NCI-H82 treated with DMSO at 0.1 percent for 48 hours (cell line): ENCODE measurements at regions not wholly inside any gene's neighbourhood (a gene's known extent, or its start where the extent isn't known, plus 50 kb on each side); places are given as distances from the start of the nearest gene placed in this dataset.
A peak's percentile ranks its signal among the peaks of the same experiment; 100 is the strongest.

Experiments
- DNase-seq: peaks from one replicate; lab custom pipeline; 2025; ENCODE audit not compliant: unreplicated experiment; lab: John Stamatoyannopoulos, UW

DNA sequence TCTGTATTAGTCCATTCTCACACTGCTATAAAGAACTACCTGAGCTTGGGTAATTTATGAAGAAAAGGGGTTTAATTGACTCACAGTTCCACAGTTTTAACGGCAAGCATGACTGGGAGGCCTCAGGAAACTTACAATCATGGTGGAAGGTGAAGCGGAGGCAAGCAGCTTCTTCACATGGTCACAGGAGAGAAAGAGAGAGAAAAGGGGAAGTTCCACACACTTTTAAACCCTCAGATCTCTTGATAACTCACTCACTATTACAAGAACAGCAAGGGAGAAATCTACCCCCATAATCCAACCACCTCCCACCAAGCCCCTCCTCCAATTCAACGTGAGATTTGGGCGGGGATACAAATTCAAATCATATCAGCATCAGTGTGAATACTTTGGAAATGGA, 133.4 kb upstream of the SLC30A5 start:
- no peak for DNase-seq

DNA sequence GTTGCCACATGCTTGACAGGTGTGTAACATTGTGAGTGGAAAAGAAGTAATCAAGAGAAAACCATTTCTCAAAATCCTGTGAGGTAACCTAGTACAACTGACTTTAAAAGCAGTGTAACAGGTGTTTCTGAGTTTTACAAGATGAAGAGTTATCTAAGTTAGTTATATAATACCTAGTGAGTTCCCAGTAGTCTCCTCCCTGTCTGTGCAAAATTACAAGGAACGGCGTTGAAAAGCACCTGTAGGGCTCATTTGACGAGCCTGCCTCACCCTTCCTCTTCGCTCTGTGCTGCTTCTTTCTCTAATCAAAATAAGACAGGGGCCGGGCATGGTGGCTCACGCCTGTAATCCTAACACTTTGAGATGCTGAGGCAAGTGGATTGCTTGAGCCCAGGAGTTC, 132.9 kb upstream of the SLC30A5 start:
- DNase-seq = no peak

- no peak for DNase-seq
Observed at GRCh38 chr5:68961762-68962161, 132.1 kb upstream of the SLC30A5 start.

DNA sequence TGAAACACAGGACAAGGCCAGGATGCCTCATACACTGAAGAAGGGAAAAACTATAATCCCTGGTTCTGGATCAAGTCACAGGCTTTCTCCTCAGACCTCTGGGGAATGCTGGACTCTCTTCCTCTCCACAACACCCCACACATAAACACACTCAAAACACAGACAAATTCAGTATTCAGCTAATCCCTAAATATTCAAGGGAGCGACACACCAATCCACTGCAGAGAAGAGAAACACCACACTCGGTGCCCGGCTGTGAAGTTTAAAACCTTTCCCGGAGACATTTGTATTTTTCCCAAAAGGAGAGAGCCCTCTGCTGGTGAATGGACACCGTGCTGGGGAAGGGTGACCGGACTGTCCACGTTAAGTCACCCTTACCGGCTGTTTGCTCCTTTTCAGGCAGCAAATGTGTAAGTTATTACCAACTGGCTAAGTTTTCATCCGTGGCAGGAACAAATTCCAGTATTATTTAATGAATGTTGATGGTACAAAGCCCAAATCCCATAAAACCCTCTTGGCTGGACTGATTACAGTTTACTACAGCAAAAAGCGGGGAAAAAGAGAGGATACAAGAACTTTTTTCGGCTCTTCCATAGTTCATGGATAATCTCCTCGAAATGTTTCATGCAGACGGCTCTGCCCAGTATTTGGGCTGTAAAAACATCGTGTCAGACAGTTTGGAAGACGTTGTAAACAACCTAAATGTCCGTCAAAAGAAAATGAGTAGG, 130.9 kb upstream of the SLC30A5 start:
- DNase-seq = peak; percentile 21

DNA sequence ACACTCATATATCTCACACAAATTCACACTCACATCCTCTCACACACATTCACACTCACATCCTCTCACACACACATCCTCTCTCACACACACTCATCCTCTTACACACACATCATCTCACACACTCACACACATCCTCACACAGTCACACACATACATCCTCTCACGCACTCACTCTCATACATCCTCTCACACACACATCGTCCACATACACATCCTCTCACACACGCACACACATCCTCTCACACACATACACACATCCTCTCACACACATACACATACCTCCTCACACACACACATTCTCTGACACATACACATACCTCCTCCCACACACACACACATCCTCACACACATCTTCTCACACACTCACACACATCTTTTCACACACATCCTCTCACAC, 129.1 kb upstream of the SLC30A5 start:
- no peak for DNase-seq

DNA sequence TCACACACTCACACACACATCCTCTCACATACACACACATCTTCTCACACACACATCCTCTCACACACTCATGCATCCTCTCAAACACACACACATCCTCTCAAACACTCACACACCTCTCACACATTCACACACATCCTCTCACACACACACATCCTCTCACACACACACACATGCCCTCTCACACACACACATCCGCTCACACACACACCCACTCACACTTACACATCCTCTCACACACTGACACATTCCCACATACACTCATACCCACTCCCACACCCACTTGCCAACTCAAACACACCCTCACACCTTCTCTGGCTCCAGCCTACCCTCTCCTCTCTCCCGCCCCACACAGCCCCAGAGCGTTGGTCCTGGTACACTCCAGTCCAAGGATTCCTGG, 127.9 kb upstream of the SLC30A5 start:
- DNase-seq = no peak

- DNase-seq = no peak
Observed at GRCh38 chr5:68966596-68966995, 127.2 kb upstream of the SLC30A5 start.

DNA sequence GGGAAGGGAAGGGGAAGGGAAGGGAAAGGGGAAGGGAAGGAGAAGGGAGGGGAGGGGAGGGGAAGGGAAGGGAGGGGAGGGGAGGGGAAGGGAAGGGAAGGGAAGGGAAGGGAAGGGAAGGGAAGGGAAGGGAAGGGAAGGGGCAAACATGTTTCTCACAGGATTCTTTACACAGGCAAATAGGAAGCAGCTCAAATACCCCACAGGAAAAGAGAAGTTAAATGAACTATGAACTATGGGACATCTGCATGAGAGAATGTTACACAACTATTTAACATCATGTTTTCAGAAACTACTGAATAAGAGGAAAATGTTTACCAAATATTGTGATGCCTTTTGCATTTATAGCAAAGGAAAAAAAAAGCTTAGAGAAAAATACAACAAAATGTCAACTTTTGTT, 125.4 kb upstream of the SLC30A5 start:
- no peak for DNase-seq

DNA sequence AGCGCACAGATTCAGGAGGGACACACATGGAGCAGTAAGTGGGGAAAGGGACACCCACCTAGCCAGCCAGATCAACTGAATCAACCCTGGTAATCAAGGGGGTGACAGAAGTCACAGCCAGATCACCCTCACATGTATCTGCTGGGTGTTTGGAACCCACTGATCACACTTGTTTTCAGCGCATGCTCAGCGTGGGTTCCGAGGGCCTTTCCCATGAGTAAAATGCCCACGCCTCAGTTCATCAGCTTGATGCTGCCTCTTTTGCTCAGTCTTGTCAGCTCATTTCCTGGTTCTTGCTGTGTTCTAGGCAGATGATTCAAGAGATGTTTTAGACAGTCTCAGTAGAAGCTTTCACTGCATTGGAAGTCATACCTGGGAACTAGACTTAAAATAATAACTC, 123.2 kb upstream of the SLC30A5 start:
- DNase-seq = no peak

- no peak for DNase-seq
Observed at GRCh38 chr5:68973696-68974095, 120.1 kb upstream of the SLC30A5 start.

- no peak for DNase-seq
Observed at GRCh38 chr5:68983043-68983442, 110.8 kb upstream of the SLC30A5 start.

DNA sequence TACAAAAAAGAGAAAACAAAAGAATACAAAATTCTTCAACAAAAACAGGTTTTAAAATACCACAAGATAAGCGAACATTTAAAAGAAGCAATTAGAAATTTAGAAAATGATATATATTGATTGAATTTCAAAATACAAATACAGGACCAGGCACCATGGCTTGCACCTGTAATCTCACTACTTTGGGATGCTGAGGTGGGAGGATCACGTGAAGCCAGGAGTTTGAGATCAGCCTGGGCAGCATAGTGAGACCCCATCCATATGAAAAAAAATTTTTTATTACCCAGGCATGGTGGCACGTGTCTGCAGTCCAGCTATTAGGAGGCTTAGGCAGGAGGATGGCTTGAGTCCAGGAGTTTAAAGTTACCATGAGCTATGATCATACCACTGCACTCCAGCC, 109.9 kb upstream of the SLC30A5 start:
- no peak for DNase-seq

GRCh38 chr5:68991279-68992084, 102.3 kb upstream of the SLC30A5 start:
- DNase-seq = no peak

GRCh38 chr5:68994645-68995044, 99.2 kb upstream of the SLC30A5 start:
- DNase-seq = no peak

DNA sequence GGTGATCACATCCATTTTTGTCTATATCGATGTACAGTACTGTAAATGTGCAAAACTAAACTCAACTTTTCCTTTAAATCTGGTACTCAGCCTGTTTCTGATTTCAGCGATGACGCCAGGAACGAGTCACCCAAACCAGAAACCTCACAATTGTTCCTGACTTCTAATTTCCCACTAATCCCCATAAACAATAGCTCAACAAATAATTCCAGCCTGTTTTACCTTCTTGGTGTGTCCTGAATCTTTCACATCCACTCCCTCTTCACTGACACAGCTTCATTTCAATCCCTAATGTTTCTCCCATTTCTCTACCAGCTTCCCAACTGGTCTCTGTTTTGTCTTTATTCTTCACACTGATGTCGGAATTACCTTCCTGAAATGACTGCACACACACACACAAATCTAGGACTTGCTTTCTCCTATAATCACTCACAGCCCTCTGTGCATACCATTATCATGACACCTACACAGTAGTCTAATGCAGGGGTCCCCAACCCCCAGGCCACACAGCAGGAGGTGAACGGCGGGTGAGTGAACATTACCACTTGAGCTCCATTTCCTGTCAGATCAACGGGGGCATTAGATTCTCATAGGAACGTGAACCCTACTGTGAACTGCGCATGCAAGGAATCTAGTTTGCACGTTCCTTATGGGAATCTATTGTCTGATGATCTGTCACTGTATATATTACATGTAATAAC, 97.8 kb upstream of the SLC30A5 start:
- no peak for DNase-seq

DNA sequence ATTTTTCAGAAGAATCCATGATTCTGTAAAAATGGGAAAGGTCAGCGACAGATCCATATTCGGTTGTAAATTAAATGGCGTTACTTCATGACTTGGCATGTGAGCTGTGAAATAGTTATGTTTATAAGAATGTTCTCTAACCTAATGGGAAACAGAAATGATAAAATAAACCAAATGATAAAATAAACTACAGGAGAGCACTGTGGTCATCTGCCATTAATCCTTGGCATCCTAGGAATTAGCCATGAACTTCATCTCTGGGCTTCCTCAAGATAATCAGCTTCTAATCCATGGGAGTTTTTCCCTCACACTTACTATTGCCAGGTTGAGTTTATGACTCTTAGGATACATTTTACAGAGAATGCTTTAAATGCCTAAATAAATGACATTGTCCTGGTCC, 94.6 kb upstream of the SLC30A5 start:
- DNase-seq = no peak

- DNase-seq = no peak
Observed at GRCh38 chr5:69000216-69000919, 93.4 kb upstream of the SLC30A5 start.

DNA sequence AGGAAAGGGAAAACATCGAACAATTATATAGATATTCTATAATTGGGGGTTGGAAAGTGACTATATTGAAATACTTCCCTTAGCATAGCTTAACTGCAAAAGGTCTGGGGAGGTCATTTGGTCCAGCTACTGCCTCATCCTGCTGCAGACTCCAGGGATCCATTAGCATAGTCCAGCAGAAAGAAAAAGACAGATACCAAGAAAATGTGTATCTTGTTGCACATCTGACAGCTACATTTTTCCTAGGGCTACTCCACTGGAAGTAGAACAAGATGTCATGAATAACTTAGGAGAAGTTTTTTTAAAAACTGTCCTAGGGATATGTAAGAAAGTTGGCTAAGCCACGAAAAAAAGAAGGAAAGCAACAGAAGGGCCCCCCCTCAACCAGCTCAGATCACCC, 92.9 kb upstream of the SLC30A5 start:
- DNase-seq = no peak

DNA sequence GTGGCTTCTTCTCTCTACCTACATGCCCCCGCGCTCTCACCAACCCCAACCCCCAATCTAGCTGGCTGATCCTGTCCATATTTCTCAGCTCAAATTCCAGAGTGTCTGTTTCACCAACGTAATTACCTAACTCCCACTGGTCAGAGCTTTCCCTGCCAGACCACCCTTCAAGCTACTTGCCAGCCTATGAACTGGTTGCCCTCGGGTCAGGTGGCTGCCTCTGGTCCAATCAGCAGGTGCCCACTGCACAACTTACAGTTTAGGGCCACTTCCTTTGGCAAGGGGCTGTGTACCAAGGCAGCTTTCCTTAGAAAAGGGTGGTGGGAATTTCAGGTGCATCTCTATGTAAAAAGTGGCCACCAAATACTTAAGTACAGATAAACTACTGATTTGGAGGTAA, 92.2 kb upstream of the SLC30A5 start:
- DNase-seq = no peak

DNA sequence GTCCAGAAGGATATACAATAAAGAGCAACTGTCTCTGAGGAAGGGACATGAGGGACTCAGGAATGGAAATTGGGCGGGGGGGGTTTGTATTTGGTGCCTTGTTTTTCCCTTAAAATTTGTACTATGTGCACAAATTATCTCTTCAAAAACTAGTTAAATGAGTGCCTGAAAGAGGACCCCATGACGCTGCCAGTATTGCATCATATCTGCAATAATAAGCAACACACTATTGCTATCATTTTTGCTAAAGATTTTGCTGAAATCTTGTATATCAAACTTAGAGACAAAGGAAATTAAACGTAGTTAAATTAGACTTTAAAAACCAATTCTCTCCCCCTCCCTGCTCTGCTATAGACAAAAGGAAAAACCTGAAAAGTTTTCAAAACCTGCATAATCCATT, 89.7 kb upstream of the SLC30A5 start:
- DNase-seq = no peak

DNA sequence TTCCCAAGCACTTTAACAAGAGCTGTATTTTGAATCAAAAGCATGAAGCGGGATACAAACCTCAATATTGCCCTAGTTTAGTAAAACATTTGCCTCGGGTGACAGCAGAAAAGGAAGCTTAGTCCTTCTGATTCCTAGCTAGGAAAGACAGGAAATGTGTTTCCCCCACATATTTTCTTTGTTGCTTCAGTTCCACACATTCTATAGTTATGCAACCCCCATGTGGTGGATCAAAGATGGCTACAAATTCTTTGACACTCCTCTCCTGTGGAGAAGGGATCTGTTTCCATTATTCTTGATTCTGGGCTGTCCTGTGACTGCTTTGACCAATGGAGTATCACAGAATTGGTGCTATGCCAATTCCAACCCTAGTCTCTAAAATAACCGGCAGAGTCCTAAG, 89.1 kb upstream of the SLC30A5 start:
- no peak for DNase-seq
